WTC11 (cell line): ENCODE measurements at regions not wholly inside any gene's neighbourhood (a gene's known extent, or its start where the extent isn't known, plus 50 kb on each side); places are given as distances from the start of the nearest gene placed in this dataset.

Experiments used
- ATF3 ChIP-seq: sonication (generic); formaldehyde crosslinking; conservative IDR thresholded peaks from 2 replicates; pipeline ENCODE4 v1.8.1; 2022; ENCODE audit warnings: mild to moderate bottlenecking, missing genetic modification reagents
- TF ChIP-seq, protein P1 (sequence below): fragments of 200-600 bp; IDR thresholded peaks from 2 replicates; pipeline ENCODE4 v1.8.0; 2022; ENCODE audit warnings: antibody characterized with exemption

DNA sequence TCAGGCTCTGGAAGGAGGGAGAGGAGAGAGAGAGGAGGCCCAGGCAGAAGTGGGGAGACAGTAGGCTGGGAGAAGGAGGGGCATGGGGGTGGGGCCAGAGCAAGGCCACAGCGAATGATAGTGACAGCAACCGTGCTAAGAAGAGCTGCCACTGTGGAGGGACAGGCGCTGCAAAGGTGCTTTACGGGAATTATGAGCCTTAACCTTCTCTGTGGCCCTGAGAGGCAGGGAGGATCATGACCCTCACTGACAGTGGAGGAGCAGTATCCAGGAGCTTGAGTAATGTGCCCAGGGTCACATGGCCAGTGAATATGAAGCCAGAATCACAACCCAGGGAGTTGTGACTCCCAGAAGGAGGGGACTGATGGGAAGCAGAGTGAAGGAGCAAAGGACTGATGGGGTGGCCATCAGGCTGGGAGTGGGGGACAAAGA lies 53.4 kb upstream of the RPL11 start:
- TF ChIP-seq ATF3 = no peak
- TF ChIP-seq, protein P1, sequence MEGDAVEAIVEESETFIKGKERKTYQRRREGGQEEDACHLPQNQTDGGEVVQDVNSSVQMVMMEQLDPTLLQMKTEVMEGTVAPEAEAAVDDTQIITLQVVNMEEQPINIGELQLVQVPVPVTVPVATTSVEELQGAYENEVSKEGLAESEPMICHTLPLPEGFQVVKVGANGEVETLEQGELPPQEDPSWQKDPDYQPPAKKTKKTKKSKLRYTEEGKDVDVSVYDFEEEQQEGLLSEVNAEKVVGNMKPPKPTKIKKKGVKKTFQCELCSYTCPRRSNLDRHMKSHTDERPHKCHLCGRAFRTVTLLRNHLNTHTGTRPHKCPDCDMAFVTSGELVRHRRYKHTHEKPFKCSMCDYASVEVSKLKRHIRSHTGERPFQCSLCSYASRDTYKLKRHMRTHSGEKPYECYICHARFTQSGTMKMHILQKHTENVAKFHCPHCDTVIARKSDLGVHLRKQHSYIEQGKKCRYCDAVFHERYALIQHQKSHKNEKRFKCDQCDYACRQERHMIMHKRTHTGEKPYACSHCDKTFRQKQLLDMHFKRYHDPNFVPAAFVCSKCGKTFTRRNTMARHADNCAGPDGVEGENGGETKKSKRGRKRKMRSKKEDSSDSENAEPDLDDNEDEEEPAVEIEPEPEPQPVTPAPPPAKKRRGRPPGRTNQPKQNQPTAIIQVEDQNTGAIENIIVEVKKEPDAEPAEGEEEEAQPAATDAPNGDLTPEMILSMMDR = no peak
